ENCODE measurements at regions not wholly inside any gene's neighbourhood (a gene's known extent, or its start where the extent isn't known, plus 50 kb on each side); places are given as distances from the start of the nearest gene placed in this dataset.

GRCh38 chr6:66772800-66773199, 1065.8 kb upstream of the EYS start:
- Histone ChIP-seq H2AK5ac (ENCODE audit: low read depth, low read length) (no peak overlapping the region), H3K4me2 (ENCODE audit: insufficient read depth, low read length, poor library complexity, severe bottlenecking) (no peak overlapping the region), H3K4ac (ENCODE audit: low read length) (no peak overlapping the region), H3K27ac (replicated peaks; ENCODE audit: low read length) (no peak overlapping the region), H3K36me3 (replicated peaks in 1 of 2; ENCODE audit: control insufficient read depth in 2 of 2, insufficient read depth in 2 of 2, low read length in 2 of 2) (no peaks in the 10 kb centered on the region), H2BK12ac (ENCODE audit: low read length) (no peak overlapping the region), H2BK5ac (ENCODE audit: low read length) (no peak overlapping the region), H3K23ac (ENCODE audit: low read depth, low read length, poor library complexity) (no peak overlapping the region), H3K14ac (ENCODE audit: low read length) (no peak overlapping the region), H2BK15ac (ENCODE audit: low read length) (no peak overlapping the region), H2AFZ (ENCODE audit: low read length) (peak overlapping the region; percentile 65), H3K4me1 (ENCODE audit: control insufficient read depth in 2 of 2, insufficient read depth in 1 of 2, low read depth in 1 of 2, low read length in 2 of 2) (no peaks in the 10 kb centered on the region), H3K18ac (ENCODE audit: low read length) (no peak overlapping the region), H4K91ac (ENCODE audit: low read depth, low read length, poor library complexity) (no peak overlapping the region), H3K4me3 (ENCODE audit: low read length in 2 of 2) (no peak overlapping the region), H2BK120ac (ENCODE audit: low read depth, low read length) (no peak overlapping the region), H3K27me3 (ENCODE audit: control insufficient read depth in 3 of 3, insufficient read depth in 3 of 3, low read depth in 1 of 3, low read length in 3 of 3) (no peaks in the 10 kb centered on the region), H4K8ac (ENCODE audit: low read depth, low read length) (no peak overlapping the region), H3K79me1 (ENCODE audit: low read depth, low read length) (no peaks in the 10 kb centered on the region), H3K9ac (ENCODE audit: low read depth, low read length, poor library complexity) (no peak overlapping the region), H3K9me3 (replicated peaks in 1 of 2; ENCODE audit: control insufficient read depth in 2 of 2, insufficient read depth in 1 of 2, low read depth in 1 of 2, low read length in 2 of 2) (no peaks in the 10 kb centered on the region)
- WGBS, 2 donors (ENCODE audit: extremely low coverage in 2 of 2, insufficient read length in 2 of 2, insufficient replicate concordance in 1 of 2) = no CpG with 5 or more reads among the region's 2 CpGs
- no peak for DNase-seq (ENCODE audit: low spot score)

GRCh38 chr6:66771626-66772025, 1064.6 kb upstream of the EYS start:
- Histone ChIP-seq H2BK120ac (ENCODE audit: low read depth, low read length) (no peak overlapping the region), H3K4me1 (ENCODE audit: control insufficient read depth in 2 of 2, insufficient read depth in 1 of 2, low read depth in 1 of 2, low read length in 2 of 2) (no peaks in the 10 kb centered on the region), H3K23ac (ENCODE audit: low read depth, low read length, poor library complexity) (no peak overlapping the region), H2BK12ac (ENCODE audit: low read length) (no peak overlapping the region), H3K9me3 (replicated peaks in 1 of 2; ENCODE audit: control insufficient read depth in 2 of 2, insufficient read depth in 1 of 2, low read depth in 1 of 2, low read length in 2 of 2) (no peaks in the 10 kb centered on the region), H3K4me2 (ENCODE audit: insufficient read depth, low read length, poor library complexity, severe bottlenecking) (no peak overlapping the region), H3K4ac (ENCODE audit: low read length) (no peak overlapping the region), H2BK15ac (ENCODE audit: low read length) (no peak overlapping the region), H3K9ac (ENCODE audit: low read depth, low read length, poor library complexity) (no peak overlapping the region), H3K14ac (ENCODE audit: low read length) (no peak overlapping the region), H3K27me3 (ENCODE audit: control insufficient read depth in 3 of 3, insufficient read depth in 3 of 3, low read depth in 1 of 3, low read length in 3 of 3) (no peaks in the 10 kb centered on the region), H3K79me1 (ENCODE audit: low read depth, low read length) (no peaks in the 10 kb centered on the region), H3K27ac (replicated peaks; ENCODE audit: low read length) (no peak overlapping the region), H4K91ac (ENCODE audit: low read depth, low read length, poor library complexity) (no peak overlapping the region), H2AFZ (ENCODE audit: low read length) (no peak overlapping the region), H3K36me3 (replicated peaks in 1 of 2; ENCODE audit: control insufficient read depth in 2 of 2, insufficient read depth in 2 of 2, low read length in 2 of 2) (no peaks in the 10 kb centered on the region), H2AK5ac (ENCODE audit: low read depth, low read length) (no peak overlapping the region), H3K18ac (ENCODE audit: low read length) (no peak overlapping the region), H2BK5ac (ENCODE audit: low read length) (no peak overlapping the region), H3K4me3 (ENCODE audit: low read length in 2 of 2) (no peak overlapping the region), H4K8ac (ENCODE audit: low read depth, low read length) (no peak overlapping the region)
- no CpG with 5 or more reads among the region's 2 CpGs for WGBS, 2 donors (ENCODE audit: extremely low coverage in 2 of 2, insufficient read length in 2 of 2, insufficient replicate concordance in 1 of 2)
- no peak for DNase-seq (ENCODE audit: low spot score)

- H3K27me3 ChIP-seq (ENCODE audit: control insufficient read depth in 3 of 3, insufficient read depth in 3 of 3, low read depth in 1 of 3, low read length in 3 of 3) = no peaks in the 10 kb centered on the region
- H2AFZ ChIP-seq (ENCODE audit: low read length) = no peak overlapping the region
- no peak overlapping the region for H2BK5ac ChIP-seq (ENCODE audit: low read length)
- no peak overlapping the region for H3K9ac ChIP-seq (ENCODE audit: low read depth, low read length, poor library complexity)
- no peak overlapping the region for H3K18ac ChIP-seq (ENCODE audit: low read length)
- H3K4me1 ChIP-seq (ENCODE audit: control insufficient read depth in 2 of 2, insufficient read depth in 1 of 2, low read depth in 1 of 2, low read length in 2 of 2) = peaks cover 0 to 5% of the 10 kb centered on the region in 2 donors
- H3K9me3 ChIP-seq (replicated peaks in 1 of 2; ENCODE audit: control insufficient read depth in 2 of 2, insufficient read depth in 1 of 2, low read depth in 1 of 2, low read length in 2 of 2) = peaks cover 0 to 2% of the 10 kb centered on the region in 2 donors
- H4K8ac ChIP-seq (ENCODE audit: low read depth, low read length) = no peak overlapping the region
- H2AK5ac ChIP-seq (ENCODE audit: low read depth, low read length) = no peak overlapping the region
- no peak overlapping the region for H3K23ac ChIP-seq (ENCODE audit: low read depth, low read length, poor library complexity)
- no peak overlapping the region for H3K4ac ChIP-seq (ENCODE audit: low read length)
- H3K79me1 ChIP-seq (ENCODE audit: low read depth, low read length) = no peaks in the 10 kb centered on the region
- no peak overlapping the region for H2BK120ac ChIP-seq (ENCODE audit: low read depth, low read length)
- no peaks in the 10 kb centered on the region for H3K36me3 ChIP-seq (replicated peaks in 1 of 2; ENCODE audit: control insufficient read depth in 2 of 2, insufficient read depth in 2 of 2, low read length in 2 of 2)
- no peak for DNase-seq (ENCODE audit: low spot score)
- H3K4me2 ChIP-seq (ENCODE audit: insufficient read depth, low read length, poor library complexity, severe bottlenecking) = no peak overlapping the region
- no peak overlapping the region for H3K4me3 ChIP-seq (ENCODE audit: low read length in 2 of 2)
- no peak overlapping the region for H3K27ac ChIP-seq (replicated peaks; ENCODE audit: low read length)
- no peak overlapping the region for H3K14ac ChIP-seq (ENCODE audit: low read length)
- H2BK12ac ChIP-seq (ENCODE audit: low read length) = no peak overlapping the region
- H4K91ac ChIP-seq (ENCODE audit: low read depth, low read length, poor library complexity) = no peak overlapping the region
- H2BK15ac ChIP-seq (ENCODE audit: low read length) = no peak overlapping the region
Measured at GRCh38 chr6:66751630-66752029, 1044.6 kb upstream of the EYS start.

GRCh38 chr6:66740346-66740745, 1033.3 kb upstream of the EYS start:
- H2AFZ ChIP-seq (ENCODE audit: low read length) = peak overlapping the region; percentile 32
- H3K23ac ChIP-seq (ENCODE audit: low read depth, low read length, poor library complexity) = no peak overlapping the region
- H3K9me3 ChIP-seq (replicated peaks in 1 of 2; ENCODE audit: control insufficient read depth in 2 of 2, insufficient read depth in 1 of 2, low read depth in 1 of 2, low read length in 2 of 2) = no peaks in the 10 kb centered on the region
- no peak overlapping the region for H3K4me2 ChIP-seq (ENCODE audit: insufficient read depth, low read length, poor library complexity, severe bottlenecking)
- no peak overlapping the region for H4K91ac ChIP-seq (ENCODE audit: low read depth, low read length, poor library complexity)
- no peak overlapping the region for H3K4me3 ChIP-seq (ENCODE audit: low read length in 2 of 2)
- no peak overlapping the region for H2BK5ac ChIP-seq (ENCODE audit: low read length)
- no peak overlapping the region for H3K18ac ChIP-seq (ENCODE audit: low read length)
- H2AK5ac ChIP-seq (ENCODE audit: low read depth, low read length) = no peak overlapping the region
- H3K79me1 ChIP-seq (ENCODE audit: low read depth, low read length) = no peaks in the 10 kb centered on the region
- H3K14ac ChIP-seq (ENCODE audit: low read length) = no peak overlapping the region
- H4K8ac ChIP-seq (ENCODE audit: low read depth, low read length) = no peak overlapping the region
- H3K9ac ChIP-seq (ENCODE audit: low read depth, low read length, poor library complexity) = no peak overlapping the region
- H2BK12ac ChIP-seq (ENCODE audit: low read length) = no peak overlapping the region
- no CpG with 5 or more reads among the region's 1 CpG for WGBS, 2 donors (ENCODE audit: extremely low coverage in 2 of 2, insufficient read length in 2 of 2, insufficient replicate concordance in 1 of 2)
- H3K4me1 ChIP-seq (ENCODE audit: control insufficient read depth in 2 of 2, insufficient read depth in 1 of 2, low read depth in 1 of 2, low read length in 2 of 2) = peaks cover 0 to 2% of the 10 kb centered on the region in 2 donors
- H2BK120ac ChIP-seq (ENCODE audit: low read depth, low read length) = no peak overlapping the region
- no peaks in the 10 kb centered on the region for H3K27me3 ChIP-seq (ENCODE audit: control insufficient read depth in 3 of 3, insufficient read depth in 3 of 3, low read depth in 1 of 3, low read length in 3 of 3)
- no peak overlapping the region for H3K27ac ChIP-seq (replicated peaks; ENCODE audit: low read length)
- no peak overlapping the region for H2BK15ac ChIP-seq (ENCODE audit: low read length)
- H3K4ac ChIP-seq (ENCODE audit: low read length) = no peak overlapping the region
- no peak for DNase-seq (ENCODE audit: low spot score)
- H3K36me3 ChIP-seq (replicated peaks in 1 of 2; ENCODE audit: control insufficient read depth in 2 of 2, insufficient read depth in 2 of 2, low read length in 2 of 2) = no peaks in the 10 kb centered on the region

All from neuronal stem cell (in vitro differentiated cells).